HG03558 (cell line): ENCODE measurements at regions not wholly inside any gene's neighbourhood (a gene's known extent, or its start where the extent isn't known, plus 50 kb on each side); places are given as distances from the start of the nearest gene placed in this dataset.
"Not testable (repeated sequence)": the region's sequence is repeated elsewhere in the genome, so short reads cannot be mapped to it uniquely, and the experiment has no call there.

Source experiments
- ATAC-seq: cut with Tn5 transposase; IDR thresholded peaks from one replicate; pipeline ENCODE4 v1.9.1; 2021; ENCODE audit warnings: moderate number of reproducible peaks; ENCODE audit not compliant: unreplicated experiment; ENCODE audit errors: extremely low read depth

GRCh38 chr3:124132813-124133212, 140.9 kb upstream of the ROPN1 start:
- no peak for ATAC-seq

- ATAC-seq, result no peak
Measured at GRCh38 chr3:124133366-124133940, 141.5 kb upstream of the ROPN1 start.

DNA sequence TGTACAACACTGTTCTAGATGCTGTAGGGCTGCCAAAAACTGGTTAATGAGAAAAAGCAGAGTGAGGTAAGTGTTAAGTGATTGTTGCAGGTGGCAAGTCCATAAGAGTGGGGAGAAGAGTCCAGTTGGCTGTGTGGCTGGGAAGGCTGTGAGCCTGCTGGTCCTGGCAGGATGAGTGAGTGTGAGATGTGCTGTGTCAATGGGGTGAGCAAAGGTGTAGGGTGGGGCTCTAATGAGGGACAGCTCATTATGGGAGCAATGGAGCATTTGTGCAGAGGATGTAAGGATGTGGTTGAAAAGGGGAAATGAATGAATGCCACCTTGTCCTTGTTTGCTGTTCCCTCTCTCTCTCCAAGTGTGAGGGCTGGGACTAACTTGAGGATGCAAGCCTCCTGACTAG, 145.3 kb upstream of the ROPN1 start:
- no peak for ATAC-seq

DNA sequence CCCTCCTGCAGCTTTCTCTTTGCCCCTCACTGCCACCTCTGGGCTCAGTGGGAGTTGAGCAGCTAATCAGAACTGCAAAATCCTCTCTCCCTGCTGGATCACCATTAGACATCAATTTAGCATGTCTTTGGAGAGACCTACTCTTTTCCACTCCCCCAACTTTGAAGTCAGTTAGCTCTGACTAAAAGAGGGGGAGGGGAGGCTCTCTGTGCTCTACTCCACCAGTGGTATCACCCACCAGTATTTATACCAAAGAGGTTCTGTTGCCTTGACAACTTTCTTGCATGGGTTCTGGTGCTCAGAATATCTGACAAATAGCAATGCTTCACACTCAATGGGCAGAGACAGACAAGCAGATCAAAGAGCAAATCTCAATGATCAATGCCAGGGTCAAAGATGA, 146.2 kb upstream of the ROPN1 start:
- no peak for ATAC-seq

GRCh38 chr3:124140746-124141145, 148.8 kb upstream of the ROPN1 start:
- no peak for ATAC-seq

- ATAC-seq, result no peak
Measured at GRCh38 chr3:124142389-124142970, 150.6 kb upstream of the ROPN1 start.

GRCh38 chr3:124143047-124143446, 151.1 kb upstream of the ROPN1 start:
- no peak for ATAC-seq

DNA sequence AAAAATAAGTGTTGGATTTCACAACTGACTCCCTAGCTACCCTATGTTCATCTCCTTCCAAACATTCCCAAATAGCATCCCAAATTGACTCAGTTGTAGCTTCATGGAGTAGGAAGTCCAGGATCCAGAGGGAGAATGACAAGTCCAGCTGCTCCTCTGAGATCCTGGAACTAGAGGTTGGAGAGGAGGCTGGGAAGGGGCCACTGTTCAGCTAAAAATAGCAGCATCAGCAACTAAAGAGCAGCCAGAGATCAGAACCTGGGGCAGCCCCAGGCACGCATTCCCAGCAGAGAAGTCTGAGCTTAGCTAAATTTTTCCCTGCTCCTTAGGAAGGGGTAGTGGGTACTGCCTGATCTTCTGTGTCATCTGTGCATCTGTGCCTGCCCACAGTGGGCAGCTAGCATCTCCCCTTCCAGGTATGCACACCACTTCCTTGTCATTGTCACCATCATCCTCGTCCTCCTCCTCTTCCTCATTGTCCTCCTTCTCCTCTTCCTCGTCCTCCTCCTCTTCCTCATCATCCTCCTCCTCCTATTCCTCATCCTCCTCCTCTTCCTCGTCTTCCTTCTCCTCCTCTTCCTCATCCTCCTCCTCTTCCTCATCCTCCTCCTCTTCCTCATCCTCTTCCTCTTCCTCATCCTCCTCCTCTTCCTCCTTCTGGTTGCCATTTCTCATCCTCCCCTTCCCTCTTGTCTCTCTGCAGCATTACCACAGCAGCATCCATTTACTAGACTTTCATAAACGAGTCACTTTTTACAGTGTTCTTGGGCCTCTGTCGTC, 152.3 kb upstream of the ROPN1 start:
- ATAC-seq, result no peak

- ATAC-seq, result no peak
Measured at GRCh38 chr3:124147429-124147828, 155.5 kb upstream of the ROPN1 start.

GRCh38 chr3:124147946-124148345, 156.0 kb upstream of the ROPN1 start:
- no peak for ATAC-seq

GRCh38 chr3:124149081-124149480, 157.2 kb upstream of the ROPN1 start:
- no peak for ATAC-seq

DNA sequence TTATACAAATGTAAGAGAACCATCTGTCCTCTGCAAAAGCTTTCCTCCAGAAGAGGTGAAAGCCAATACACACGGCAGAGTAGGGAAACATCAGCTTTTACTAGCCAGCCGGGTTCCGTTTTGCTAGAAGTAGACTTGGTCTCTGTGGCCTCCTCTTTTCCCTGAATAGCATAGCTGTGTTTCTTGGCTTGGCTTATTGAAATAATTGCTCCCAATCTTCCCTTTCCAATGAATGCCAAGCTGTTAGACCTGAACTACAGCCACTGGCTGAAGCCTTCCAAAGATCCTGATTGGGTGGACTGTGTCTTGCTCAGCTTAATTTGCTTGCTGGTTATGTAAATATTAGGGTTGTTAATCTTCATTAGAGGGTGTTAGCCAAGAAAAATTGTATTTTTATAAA, 157.8 kb upstream of the ROPN1 start:
- no peak for ATAC-seq

DNA sequence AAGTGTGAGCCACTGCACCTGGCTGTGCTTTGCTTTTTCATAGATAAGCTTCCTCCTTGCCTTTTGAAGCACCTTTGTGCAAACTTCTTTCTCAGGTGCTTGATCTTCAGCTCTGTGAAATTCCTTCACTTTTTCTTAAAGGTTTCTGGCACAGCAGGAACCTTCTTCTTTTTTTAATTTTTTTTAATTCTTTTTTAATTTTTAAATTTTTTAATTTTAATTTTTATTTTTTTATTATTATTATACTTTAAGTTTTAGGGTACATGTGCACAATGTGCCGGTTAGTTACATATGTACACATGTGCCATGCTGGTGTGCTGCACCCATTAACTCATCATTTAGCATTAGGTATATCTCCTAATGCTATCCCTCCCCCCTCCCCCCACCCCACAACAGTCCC, 161.0 kb upstream of the ROPN1 start:
- ATAC-seq, result not testable (repeated sequence)

- no peak for ATAC-seq
Measured at GRCh38 chr3:124156866-124157712, 165.2 kb upstream of the ROPN1 start.

GRCh38 chr3:124157748-124158147, 165.8 kb upstream of the ROPN1 start:
- no peak for ATAC-seq

DNA sequence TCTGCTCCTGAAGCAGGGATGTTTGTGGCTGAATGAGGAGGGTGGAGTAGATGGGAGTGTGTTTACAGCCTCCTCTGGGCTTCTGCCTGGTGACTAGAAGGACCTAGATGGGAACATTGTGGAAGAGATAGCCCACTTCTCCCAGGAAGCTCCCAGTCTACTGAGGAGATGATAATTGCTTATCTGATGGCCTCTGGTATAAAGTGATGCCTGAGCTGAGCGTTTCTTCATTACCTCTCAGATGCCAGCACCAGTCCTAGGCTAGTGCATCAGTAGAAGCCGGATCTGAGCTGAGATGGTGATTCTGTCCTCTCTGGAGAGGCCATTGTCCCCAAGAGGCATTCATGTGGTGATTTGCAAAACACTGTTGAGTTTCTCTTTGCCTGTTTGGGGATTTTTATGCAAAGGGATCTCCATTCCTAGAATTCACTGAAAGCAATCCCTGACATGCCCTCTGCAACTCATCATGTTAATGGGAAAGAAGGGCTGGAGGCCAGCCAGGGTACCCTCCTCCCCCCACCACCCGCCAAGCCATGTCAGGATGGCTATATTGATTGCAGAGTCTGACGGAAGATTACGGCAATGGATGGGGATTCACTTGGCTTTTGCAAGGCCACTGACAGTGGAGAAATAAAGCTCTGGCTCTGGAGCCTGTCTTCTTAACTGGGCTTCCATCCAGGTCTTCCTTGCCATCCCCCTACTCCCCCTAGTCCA, 166.4 kb upstream of the ROPN1 start:
- no peak for ATAC-seq

- ATAC-seq, result no peak
Measured at GRCh38 chr3:124161448-124161847, 169.5 kb upstream of the ROPN1 start.

DNA sequence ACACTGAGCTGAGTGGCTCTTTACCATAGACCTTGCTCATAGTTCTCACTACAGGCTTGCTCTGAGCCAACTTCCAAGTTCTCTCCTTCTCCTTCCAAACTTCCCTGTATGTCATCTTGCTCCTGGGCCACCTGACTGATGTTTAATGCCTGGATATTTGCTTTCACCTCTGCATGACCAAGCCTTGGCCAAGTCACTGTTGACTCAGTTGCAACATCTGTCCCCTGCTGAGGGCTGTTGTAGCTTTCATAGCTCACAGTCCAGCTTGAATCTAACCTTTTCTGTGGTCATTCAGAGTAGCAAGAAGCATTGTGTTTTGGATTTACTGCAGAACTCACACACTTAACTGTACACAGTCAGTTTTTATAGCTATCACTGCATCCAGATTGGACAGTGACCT, 171.8 kb upstream of the ROPN1 start:
- no peak for ATAC-seq

DNA sequence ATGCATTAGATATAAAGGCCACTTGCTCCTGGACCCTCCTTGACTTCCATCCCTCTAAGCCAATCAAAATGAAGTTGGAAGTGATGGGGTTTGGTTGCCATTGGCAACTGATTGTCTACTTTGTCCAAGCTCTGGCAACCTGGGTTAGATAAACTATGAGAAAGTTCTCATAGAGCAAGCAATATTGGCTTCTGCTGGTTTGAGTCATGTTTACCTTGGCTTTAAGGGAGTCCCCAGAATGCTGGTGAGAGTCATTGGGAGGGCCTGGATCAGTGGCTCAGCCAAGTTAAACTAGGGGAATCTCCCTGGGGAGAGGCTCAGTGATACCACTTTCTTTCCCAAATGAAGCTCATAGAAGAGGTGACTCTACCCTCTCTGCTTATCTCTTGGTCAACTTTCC, 176.3 kb upstream of the ROPN1 start:
- no peak for ATAC-seq

DNA sequence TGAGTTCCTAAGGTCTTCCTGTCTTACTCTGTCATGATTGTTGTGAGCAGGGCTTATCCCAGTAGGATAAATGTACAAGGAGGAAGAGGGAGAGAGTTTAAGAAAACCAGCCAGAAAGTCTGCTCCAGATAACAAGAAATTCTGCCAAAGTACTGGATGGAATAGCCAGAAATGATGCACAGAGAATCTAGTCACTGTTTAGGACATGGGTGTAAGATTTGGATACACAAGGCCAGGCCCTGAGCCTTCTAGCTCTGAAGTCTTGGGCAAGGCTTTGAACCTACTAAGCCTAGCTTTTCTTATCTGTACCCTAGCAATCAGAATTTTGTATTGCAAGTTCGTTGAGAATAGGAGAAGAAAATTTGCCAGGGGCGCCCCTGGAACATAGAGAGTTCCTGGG, 180.4 kb upstream of the ROPN1 start:
- ATAC-seq, result no peak
